Neural progenitor cell (in vitro differentiated cells): ENCODE measurements at regions not wholly inside any gene's neighbourhood (a gene's known extent, or its start where the extent isn't known, plus 50 kb on each side); places are given as distances from the start of the nearest gene placed in this dataset.

Experiments
- CTCF ChIP-seq: fragments of 200-600 bp; sonication (generic); IDR thresholded peaks from 2 replicates; pipeline ENCODE4 v1.5.1; 2017; ENCODE audit warnings: antibody characterized with exemption, mild to moderate bottlenecking
- EZH2 ChIP-seq: fragments of 200-600 bp; sonication (generic); IDR thresholded peaks from 2 replicates; pipeline ENCODE4 v1.6.1; 2017; ENCODE audit warnings: antibody characterized with exemption, mild to moderate bottlenecking, moderate library complexity
- EZH2phosphoT487 ChIP-seq: fragments of 200-600 bp; sonication (generic); IDR thresholded peaks from 2 replicates; pipeline ENCODE4 v1.6.1; 2017; ENCODE audit warnings: antibody characterized with exemption

- TF ChIP-seq EZH2, result no peak
- no peak for TF ChIP-seq CTCF
- no peak for TF ChIP-seq EZH2phosphoT487
Measured at GRCh38 chr5:98492258-98492657, 281.2 kb upstream of the RGMB start.
